AG10803 (cell line): ENCODE measurements at regions not wholly inside any gene's neighbourhood (a gene's known extent, or its start where the extent isn't known, plus 50 kb on each side); places are given as distances from the start of the nearest gene placed in this dataset.

ENCODE experiments used
- DNase-seq: peaks from one replicate; pipeline ENCODE4 v3.0.0; 2010; ENCODE audit warnings: low read depth
- H3K4me3 ChIP-seq: 2 replicates; pipeline ENCODE4 v1.5.1; 2011; ENCODE audit warnings: mild to moderate bottlenecking, low read length, control low read depth
- CTCF ChIP-seq: conservative IDR thresholded peaks from 2 replicates; pipeline ENCODE4 v1.5.1; 2011; ENCODE audit warnings: mild to moderate bottlenecking, low read length, control low read depth, inconsistent platforms

- TF ChIP-seq CTCF = no peak
- H3K4me3 ChIP-seq = no peak overlapping the region
- no peak for DNase-seq
Observed at GRCh38 chr7:9231630-9232121, 798.3 kb downstream of the NXPH1 start.

GRCh38 chr7:9240001-9240400 is 806.6 kb downstream of the NXPH1 start:
- no peak for TF ChIP-seq CTCF
- H3K4me3 ChIP-seq = no peak overlapping the region
- DNase-seq = no peak

DNA sequence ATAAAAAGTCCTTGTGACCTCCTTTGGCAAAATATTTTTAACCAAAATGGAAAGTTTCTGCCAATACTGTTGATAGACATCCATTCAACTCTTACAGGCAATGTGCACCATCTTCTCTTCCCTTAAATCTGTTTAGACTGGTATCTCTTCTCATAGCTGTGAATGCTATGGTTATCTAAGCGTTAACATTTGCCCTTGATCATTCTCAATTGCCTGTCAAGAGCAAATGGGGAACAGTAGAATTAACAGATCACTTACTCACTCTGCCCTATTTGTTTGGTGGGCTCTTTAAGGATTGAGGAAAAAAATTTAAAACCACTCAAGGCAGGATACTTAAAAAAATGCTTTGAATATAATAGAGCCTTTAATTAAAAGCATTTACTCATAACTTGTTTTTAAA is 808.4 kb downstream of the NXPH1 start:
- DNase-seq = no peak
- no peak overlapping the region for H3K4me3 ChIP-seq
- TF ChIP-seq CTCF = no peak

- TF ChIP-seq CTCF = no peak
- no peak overlapping the region for H3K4me3 ChIP-seq
- no peak for DNase-seq
Observed at GRCh38 chr7:9242636-9243035, 809.2 kb downstream of the NXPH1 start.

GRCh38 chr7:9250876-9251275 is 817.5 kb downstream of the NXPH1 start:
- H3K4me3 ChIP-seq = no peak overlapping the region
- no peak for DNase-seq
- TF ChIP-seq CTCF = no peak

GRCh38 chr7:9264395-9264794 is 831.0 kb downstream of the NXPH1 start:
- no peak overlapping the region for H3K4me3 ChIP-seq
- TF ChIP-seq CTCF = no peak

GRCh38 chr7:9280088-9280487 is 846.7 kb downstream of the NXPH1 start:
- H3K4me3 ChIP-seq = no peak overlapping the region

More at GRCh38 chr7:9264395-9264794, 831.0 kb downstream of the NXPH1 start:
- DNase-seq = no peak

More at GRCh38 chr7:9280088-9280487, 846.7 kb downstream of the NXPH1 start:
- no peak for TF ChIP-seq CTCF
- no peak for DNase-seq
